Sigmoid colon (tissue), 6 donors: ENCODE measurements at regions not wholly inside any gene's neighbourhood (a gene's known extent, or its start where the extent isn't known, plus 50 kb on each side); places are given as distances from the start of the nearest gene placed in this dataset.

Experiments
- DNase-seq: peaks from one replicate; pipeline ENCODE4 v3.0.0-alpha.2; 2019
- H3K27ac ChIP-seq, 4 donors: fragments of 200-600 bp; sonication (generic); one replicate each; pipeline ENCODE4 v1.5.1; 2016 to 2019; ENCODE audit warnings: mild to moderate bottlenecking in 1 of 4
- H3K27me3 ChIP-seq, 3 donors: fragments of 200-600 bp; sonication (generic); one replicate each; pipeline ENCODE4 v1.5.1; 2019; ENCODE audit warnings: mild to moderate bottlenecking in 1 of 3
- H3K36me3 ChIP-seq, 4 donors: fragments of 200-600 bp; sonication (generic); one replicate each; pipeline ENCODE4 v1.5.1; 2016 to 2019
- H3K4me1 ChIP-seq, 4 donors: fragments of 200-600 bp; sonication (generic); one replicate each; pipeline ENCODE4 v1.5.1; 2017 to 2019
- H3K4me3 ChIP-seq, 4 donors: fragments of 200-600 bp; sonication (generic); one replicate each; pipeline ENCODE4 v1.5.1; 2017 to 2019; ENCODE audit warnings: mild to moderate bottlenecking in 2 of 4, moderate library complexity in 1 of 4
- H3K9me3 ChIP-seq, 4 donors: fragments of 200-600 bp in 3 of 4; sonication (generic) in 3 of 4; one replicate each; pipeline versions ENCODE4 v1.5.1 to v1.6.1; 2013 to 2019
- CTCF ChIP-seq, 4 experiments: fragments of 450-650 bp in 3 of 4; fragments of 200-600 bp in 1 of 4; IDR thresholded peaks; one replicate each; pipeline ENCODE4 v1.5.1; 2016 to 2019; ENCODE audit warnings: antibody characterized with exemption in 4 of 4, mild to moderate bottlenecking in 3 of 4, moderate library complexity in 2 of 4
- EP300 ChIP-seq, 4 donors: sonication (generic); formaldehyde crosslinking; IDR thresholded peaks; one replicate each; pipeline ENCODE4 v1.6.1; 2017; ENCODE audit warnings: antibody characterized with exemption in 4 of 4
- POLR2A ChIP-seq, 2 donors: fragments of 450-650 bp; IDR thresholded peaks; one replicate each; pipeline ENCODE4 v1.6.1; 2016; ENCODE audit warnings: antibody characterized with exemption in 2 of 2, mild to moderate bottlenecking in 2 of 2, moderate library complexity in 2 of 2
- POLR2AphosphoS5 ChIP-seq, 4 donors: sonication (generic); formaldehyde crosslinking; IDR thresholded peaks; one replicate each; pipeline ENCODE4 v1.6.1; 2017; ENCODE audit warnings: antibody characterized with exemption in 4 of 4
- WGBS, 2 donors: extraction: QIAGEN DNeasy Blood & Tissue Kit; methylation state at CpG; one replicate each; pipeline ENCODE4 v1.1.7; 2013; 5-methylcytosine and 5-hydroxymethylcytosine counted together
- intact Hi-C: fragments of 100-400 bp; cut with DNase I; formaldehyde crosslinking; loops from one replicate; pipeline ENCODE4 v1.15.1; 2023
- donor health status: healthy with polysubstance abuse.
- donor health status: healthy.

GRCh38 chr4:96240041-96240440, 400.1 kb downstream of the PDHA2 start:
- H3K27me3 ChIP-seq, result no peaks in the 10 kb centered on the region
- H3K4me1 ChIP-seq, result no peaks in the 10 kb centered on the region
- TF ChIP-seq EP300 (IDR thresholded peaks at IDR 0.05), result no peak
- TF ChIP-seq POLR2AphosphoS5 (IDR thresholded peaks at IDR 0.05), result no peak
- TF ChIP-seq POLR2A (IDR thresholded peaks at IDR 0.05), result no peak
- no peak for TF ChIP-seq CTCF (IDR thresholded peaks at IDR 0.05)
- H3K9me3 ChIP-seq, result peaks cover 0 to 9% (median 0%) of the 10 kb centered on the region in 4 donors
- intact Hi-C loops, result no loop called here
- WGBS, 2 donors, result 80 to 82% methylated on average over 4 of the region's 4 CpGs
- no peaks in the 10 kb centered on the region for H3K36me3 ChIP-seq
- no peak for DNase-seq
- no peak overlapping the region for H3K27ac ChIP-seq
- no peak overlapping the region for H3K4me3 ChIP-seq

- Histone ChIP-seq H3K4me3 (no peak overlapping the region), H3K36me3 (no peaks in the 10 kb centered on the region), H3K9me3 (peaks cover 0 to 7% (median 0%) of the 10 kb centered on the region in 4 donors), H3K27me3 (no peaks in the 10 kb centered on the region), H3K27ac (no peak overlapping the region), H3K4me1 (no peaks in the 10 kb centered on the region)
- TF ChIP-seq POLR2A (IDR thresholded peaks at IDR 0.05) (no peak), POLR2AphosphoS5 (IDR thresholded peaks at IDR 0.05) (no peak), EP300 (IDR thresholded peaks at IDR 0.05) (no peak), CTCF (IDR thresholded peaks at IDR 0.05) (no peak)
- DNase-seq, result no peak
- intact Hi-C loops, result no loop called here
Observed at GRCh38 chr4:96241819-96242218, 401.9 kb downstream of the PDHA2 start.

GRCh38 chr4:96247096-96247495, 407.2 kb downstream of the PDHA2 start:
- no peak for DNase-seq

GRCh38 chr4:96248225-96248624, 408.3 kb downstream of the PDHA2 start:
- H3K9me3 ChIP-seq, result no peaks in the 10 kb centered on the region
- no peak overlapping the region for H3K4me3 ChIP-seq
- no peak for TF ChIP-seq POLR2A (IDR thresholded peaks at IDR 0.05)
- TF ChIP-seq CTCF (IDR thresholded peaks at IDR 0.05), result no peak
- TF ChIP-seq POLR2AphosphoS5 (IDR thresholded peaks at IDR 0.05), result no peak
- no peak for TF ChIP-seq EP300 (IDR thresholded peaks at IDR 0.05)
- no peak for DNase-seq
- no peaks in the 10 kb centered on the region for H3K4me1 ChIP-seq
- H3K36me3 ChIP-seq, result no peaks in the 10 kb centered on the region
- H3K27me3 ChIP-seq, result no peaks in the 10 kb centered on the region
- 71 to 87% methylated on average over 3 of the region's 3 CpGs for WGBS, 2 donors
- no peak overlapping the region for H3K27ac ChIP-seq
- intact Hi-C loops, result no loop called here

More at GRCh38 chr4:96247096-96247495, 407.2 kb downstream of the PDHA2 start:
- no peaks in the 10 kb centered on the region for H3K27me3 ChIP-seq
- no peak for TF ChIP-seq EP300 (IDR thresholded peaks at IDR 0.05)
- TF ChIP-seq POLR2AphosphoS5 (IDR thresholded peaks at IDR 0.05), result no peak
- no peak for TF ChIP-seq POLR2A (IDR thresholded peaks at IDR 0.05)
- TF ChIP-seq CTCF (IDR thresholded peaks at IDR 0.05), result no peak
- no peaks in the 10 kb centered on the region for H3K9me3 ChIP-seq
- intact Hi-C loops, result no loop called here
- no peaks in the 10 kb centered on the region for H3K4me1 ChIP-seq
- no peak overlapping the region for H3K4me3 ChIP-seq
- H3K27ac ChIP-seq, result no peak overlapping the region
- no peaks in the 10 kb centered on the region for H3K36me3 ChIP-seq

GRCh38 chr4:96260064-96260682, 420.3 kb downstream of the PDHA2 start:
- no peaks in the 10 kb centered on the region for H3K4me1 ChIP-seq
- TF ChIP-seq POLR2A (IDR thresholded peaks at IDR 0.05) (no peak), CTCF (IDR thresholded peaks at IDR 0.05) (no peak), POLR2AphosphoS5 (IDR thresholded peaks at IDR 0.05) (no peak), EP300 (IDR thresholded peaks at IDR 0.05) (no peak)
- intact Hi-C loops, result no loop called here

More at GRCh38 chr4:96260064-96260682, 420.3 kb downstream of the PDHA2 start:
- 46 to 64% methylated on average over 2 of the region's 2 CpGs for WGBS, 2 donors
- Histone ChIP-seq H3K27me3 (no peaks in the 10 kb centered on the region), H3K4me3 (no peak overlapping the region), H3K36me3 (no peaks in the 10 kb centered on the region), H3K27ac (no peak overlapping the region), H3K9me3 (no peaks in the 10 kb centered on the region)
- DNase-seq, result no peak
